Fibroblast of pulmonary artery (primary cell): ENCODE measurements at regions not wholly inside any gene's neighbourhood (a gene's known extent, or its start where the extent isn't known, plus 50 kb on each side); places are given as distances from the start of the nearest gene placed in this dataset.

Experiments
- DNase-seq: peaks from one replicate; pipeline ENCODE4 v3.0.0-alpha.2; 2010; ENCODE audit warnings: low read depth
- H3K4me3 ChIP-seq: replicated peaks from 2 replicates; pipeline ENCODE4 v1.5.1; 2011; ENCODE audit warnings: low read depth, mild to moderate bottlenecking, control low read depth, low read length, moderate library complexity
- CTCF ChIP-seq: IDR thresholded peaks from 2 replicates; pipeline ENCODE4 v1.5.1; 2011; ENCODE audit warnings: mild to moderate bottlenecking, control low read depth, low read length, inconsistent platforms; ENCODE audit errors: missing control alignments

- DNase-seq = no peak
- no peak for TF ChIP-seq CTCF
- H3K4me3 ChIP-seq = no peak overlapping the region
Measured at GRCh38 chr18:64474255-64474654, 325.4 kb upstream of the LINC00305 start.

GRCh38 chr18:64449434-64449833 lies 300.5 kb upstream of the LINC00305 start:
- DNase-seq = no peak
- H3K4me3 ChIP-seq = no peak overlapping the region
- no peak for TF ChIP-seq CTCF

- no peak for TF ChIP-seq CTCF
- H3K4me3 ChIP-seq = no peak overlapping the region
- no peak for DNase-seq
Measured at GRCh38 chr18:64444819-64445218, 295.9 kb upstream of the LINC00305 start.

GRCh38 chr18:64438178-64438577 lies 289.3 kb upstream of the LINC00305 start:
- no peak overlapping the region for H3K4me3 ChIP-seq
- no peak for DNase-seq
- no peak for TF ChIP-seq CTCF

GRCh38 chr18:64436111-64436510 lies 287.2 kb upstream of the LINC00305 start:
- TF ChIP-seq CTCF = no peak

GRCh38 chr18:64419156-64419555 lies 270.3 kb upstream of the LINC00305 start:
- H3K4me3 ChIP-seq = no peak overlapping the region
- no peak for TF ChIP-seq CTCF
- DNase-seq = no peak

More at GRCh38 chr18:64436111-64436510, 287.2 kb upstream of the LINC00305 start:
- no peak for DNase-seq
- H3K4me3 ChIP-seq = no peak overlapping the region

- TF ChIP-seq CTCF = no peak
- DNase-seq = no peak
- H3K4me3 ChIP-seq = no peak overlapping the region
Measured at GRCh38 chr18:64416990-64417389, 268.1 kb upstream of the LINC00305 start.
